Skeletal muscle tissue (tissue), 4 donors: ENCODE measurements at regions not wholly inside any gene's neighbourhood (a gene's known extent, or its start where the extent isn't known, plus 50 kb on each side); places are given as distances from the start of the nearest gene placed in this dataset. TPM values are rescaled to one million over a fixed set of nuclear protein-coding genes. Genes with fewer than 3 reads are reported as not detected.
"Not testable (repeated sequence)": the region's sequence is repeated elsewhere in the genome, so short reads cannot be mapped to it uniquely, and the experiment has no call there.

Source experiments
- H3K27ac ChIP-seq: one replicate; pipeline ENCODE4 v1.7.0; 2013; ENCODE audit warnings: mild to moderate bottlenecking, low read depth, low read length, inconsistent platforms
- H3K27me3 ChIP-seq, 3 donors: one replicate each; pipeline ENCODE4 v1.7.0; 2013; ENCODE audit warnings: low read length in 3 of 3; ENCODE audit not compliant: control insufficient read depth in 3 of 3, insufficient read depth in 3 of 3
- H3K36me3 ChIP-seq, 3 donors: one replicate each; pipeline ENCODE4 v1.7.0; 2013; ENCODE audit warnings: low read length in 3 of 3; ENCODE audit not compliant: control insufficient read depth in 3 of 3, insufficient read depth in 3 of 3
- H3K4me1 ChIP-seq, 3 donors: one replicate each; pipeline ENCODE4 v1.7.0; 2013; ENCODE audit warnings: low read length in 3 of 3, mild to moderate bottlenecking in 3 of 3; ENCODE audit not compliant: control insufficient read depth in 3 of 3, insufficient read depth in 3 of 3
- H3K4me3 ChIP-seq, 3 donors: one replicate each; pipeline ENCODE4 v1.7.0; 2013; ENCODE audit warnings: low read length in 3 of 3
- H3K9ac ChIP-seq, 3 donors: one replicate each; pipeline ENCODE4 v1.7.0; 2013; ENCODE audit warnings: low read length in 3 of 3, mild to moderate bottlenecking in 3 of 3, moderate library complexity in 2 of 3, low read depth in 1 of 3
- H3K9me3 ChIP-seq, 3 donors: one replicate each; pipeline ENCODE4 v1.7.0; 2013; ENCODE audit warnings: low read length in 3 of 3; ENCODE audit not compliant: control insufficient read depth in 3 of 3
- small RNA-seq: library from RNA; depleted of rRNA; stranded (forward); fragments of <200 nt; gene quantifications from one replicate; pipeline ENCODE3, GENCODE V24; 2014
- donor health status: Osteomylitis.

DNA sequence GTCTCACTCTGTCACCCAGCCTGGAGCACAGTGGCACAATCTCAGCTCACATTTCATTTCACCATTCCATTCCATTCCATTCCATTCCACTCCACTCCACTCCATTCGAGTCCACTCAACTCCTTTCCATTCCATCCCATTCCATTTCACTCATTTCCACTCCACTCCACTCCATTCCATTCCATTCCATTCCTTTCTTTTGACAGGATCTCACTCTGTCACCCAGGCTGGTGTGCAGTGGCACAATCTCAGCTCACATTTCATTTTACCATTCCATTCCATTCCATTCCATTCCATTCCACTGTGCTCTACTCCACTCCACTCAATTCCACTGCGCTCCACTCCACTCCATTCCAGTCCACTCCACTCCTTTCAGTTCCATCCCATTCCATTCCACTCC is 639.6 kb downstream of the TP53TG3F start:
- peaks cover 2 to 32% (median 32%) of the 10 kb centered on the region in 3 donors for H3K9me3 ChIP-seq
- not testable (repeated sequence) for H3K9ac ChIP-seq, H3K27ac ChIP-seq, H3K27me3 ChIP-seq, H3K36me3 ChIP-seq, H3K4me3 ChIP-seq, H3K4me1 ChIP-seq

Small RNA genes lying in the stretch of these regions (small RNA-seq; reads per million reads assigned to genes)
- gene AC133561.3 (not detected), gene AC133561.4 (not detected), gene AC140658.4 (not detected)
